GM21576 (cell line): ENCODE measurements at regions not wholly inside any gene's neighbourhood (a gene's known extent, or its start where the extent isn't known, plus 50 kb on each side); places are given as distances from the start of the nearest gene placed in this dataset.

Experiments used
- ATAC-seq: cut with Tn5 transposase; IDR thresholded peaks from one replicate; pipeline ENCODE4 v1.9.1; 2021; ENCODE audit warnings: mild to moderate bottlenecking, moderate library complexity; ENCODE audit not compliant: unreplicated experiment

GRCh38 chr12:98453492-98453891 lies 61.9 kb upstream of the TMPO start:
- ATAC-seq, result no peak

GRCh38 chr12:98456041-98456440 lies 59.3 kb upstream of the TMPO start:
- no peak for ATAC-seq

GRCh38 chr12:98456576-98457573 lies 58.5 kb upstream of the TMPO start:
- no peak for ATAC-seq

GRCh38 chr12:98464190-98464589 lies 51.2 kb upstream of the TMPO start:
- no peak for ATAC-seq

- no peak for ATAC-seq
These were observed 49.9 kb upstream of the TMPO start for GRCh38 chr12:98465505-98465904.
